GM19324 (cell line): ENCODE measurements at regions not wholly inside any gene's neighbourhood (a gene's known extent, or its start where the extent isn't known, plus 50 kb on each side); places are given as distances from the start of the nearest gene placed in this dataset.
A peak's percentile ranks its signal among the peaks of the same experiment; 100 is the strongest.
"Not testable (repeated sequence)": the region's sequence is repeated elsewhere in the genome, so short reads cannot be mapped to it uniquely, and the experiment has no call there.

Experiments used
- ATAC-seq: cut with Tn5 transposase; IDR thresholded peaks from one replicate; pipeline ENCODE4 v1.9.1; 2021; ENCODE audit warnings: mild to moderate bottlenecking, moderate library complexity; ENCODE audit not compliant: unreplicated experiment, low FRiP score

DNA sequence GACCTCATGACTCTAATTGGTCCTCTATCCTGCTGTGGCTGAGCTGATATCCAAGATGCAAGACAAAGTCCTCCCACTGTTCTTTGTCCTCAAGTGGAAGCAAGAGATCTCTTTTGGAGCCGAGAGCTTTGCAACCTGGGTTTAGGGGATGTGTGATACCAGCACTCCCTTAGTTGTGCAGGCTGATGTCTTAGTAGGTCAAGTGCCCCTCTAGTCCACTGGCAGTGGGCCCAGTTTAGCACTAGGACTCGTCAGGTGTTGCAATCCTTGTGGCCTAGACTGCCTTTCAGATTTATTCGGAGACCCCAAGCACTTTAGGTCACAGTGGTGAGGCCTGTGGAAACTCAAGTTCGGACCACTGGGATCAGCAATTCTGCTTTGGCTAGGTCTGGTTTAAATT lies 64.0 kb downstream of the GPRASP3 start:
- no peak for ATAC-seq

- no peak for ATAC-seq
These were observed 66.7 kb downstream of the GPRASP3 start for GRCh38 chrX:102787283-102787682.

DNA sequence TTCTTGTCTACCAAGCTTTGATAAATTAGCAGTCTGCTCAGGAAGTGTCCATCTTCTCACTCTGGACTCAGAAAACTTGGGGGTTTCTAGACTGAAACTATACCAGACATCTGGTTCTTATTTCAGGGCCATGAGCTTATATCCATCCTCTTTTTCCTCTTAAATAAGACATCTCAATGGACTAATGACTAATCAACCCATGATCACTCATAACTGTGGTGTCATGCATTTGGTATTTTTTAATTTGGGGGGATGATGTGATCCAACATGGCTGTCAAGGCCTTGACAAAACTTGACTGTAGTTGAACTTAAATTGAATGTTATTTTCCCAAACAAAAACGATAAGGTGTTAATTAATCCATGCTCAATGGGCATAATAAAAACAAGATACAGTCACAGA lies 87.8 kb downstream of the GPRASP3 start:
- no peak for ATAC-seq

DNA sequence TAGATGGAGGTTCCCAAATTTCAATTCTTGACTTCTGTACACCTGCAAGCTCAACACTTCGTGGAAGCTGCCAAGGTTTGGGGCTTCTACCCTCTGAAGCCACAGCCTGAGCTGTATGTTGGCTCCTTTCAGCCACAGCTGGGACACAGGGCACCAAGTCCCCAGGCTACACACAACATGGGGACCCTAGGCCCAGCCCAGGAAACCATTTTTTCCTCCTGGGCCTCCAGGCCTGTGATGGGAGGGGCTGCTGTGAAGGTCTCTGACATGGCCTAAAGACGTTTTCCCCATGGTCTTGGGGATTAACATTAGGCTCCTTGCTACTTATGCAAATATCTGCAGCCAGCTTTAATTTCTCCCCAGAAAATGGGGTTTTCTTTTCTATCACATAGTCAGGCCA lies 97.7 kb downstream of the GPRASP3 start:
- ATAC-seq, result not testable (repeated sequence)

GRCh38 chrX:102832661-102833060 lies 104.4 kb upstream of the RAB40AL start:
- ATAC-seq, result no peak

GRCh38 chrX:102833136-102833535 lies 103.9 kb upstream of the RAB40AL start:
- ATAC-seq, result no peak

DNA sequence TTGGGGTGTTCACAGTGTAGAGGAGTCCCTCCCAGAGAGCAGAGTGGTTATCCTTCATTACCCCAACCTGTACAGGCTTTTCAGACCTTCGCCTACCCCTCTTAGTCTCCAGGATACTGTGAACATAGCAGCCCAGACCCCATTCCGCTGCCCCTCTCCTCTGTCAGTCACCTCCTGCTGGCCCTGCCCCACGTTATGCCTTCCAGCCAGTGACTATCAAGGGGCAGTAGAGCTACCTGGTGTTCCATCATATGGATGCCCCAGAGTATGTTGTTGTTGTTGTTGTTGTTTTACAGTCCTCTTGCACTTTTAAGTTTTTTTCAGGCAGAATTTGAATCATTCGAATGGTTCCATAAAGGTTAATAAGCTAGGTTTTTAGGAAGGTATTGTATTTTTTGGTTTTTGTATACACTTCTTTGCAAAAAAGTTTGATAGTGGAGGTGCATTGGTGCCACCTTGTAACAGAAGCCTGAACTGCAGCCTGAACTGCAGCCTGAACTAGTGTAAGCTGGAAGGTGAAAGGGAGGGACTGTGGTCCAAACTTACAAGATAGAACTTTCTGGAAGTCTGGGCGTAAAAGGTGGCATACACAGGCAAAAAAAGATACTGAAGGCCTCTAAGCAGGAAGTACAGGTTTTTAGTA lies 101.4 kb upstream of the RAB40AL start:
- no peak for ATAC-seq

GRCh38 chrX:102837847-102838246 lies 99.2 kb upstream of the RAB40AL start:
- ATAC-seq, result no peak

DNA sequence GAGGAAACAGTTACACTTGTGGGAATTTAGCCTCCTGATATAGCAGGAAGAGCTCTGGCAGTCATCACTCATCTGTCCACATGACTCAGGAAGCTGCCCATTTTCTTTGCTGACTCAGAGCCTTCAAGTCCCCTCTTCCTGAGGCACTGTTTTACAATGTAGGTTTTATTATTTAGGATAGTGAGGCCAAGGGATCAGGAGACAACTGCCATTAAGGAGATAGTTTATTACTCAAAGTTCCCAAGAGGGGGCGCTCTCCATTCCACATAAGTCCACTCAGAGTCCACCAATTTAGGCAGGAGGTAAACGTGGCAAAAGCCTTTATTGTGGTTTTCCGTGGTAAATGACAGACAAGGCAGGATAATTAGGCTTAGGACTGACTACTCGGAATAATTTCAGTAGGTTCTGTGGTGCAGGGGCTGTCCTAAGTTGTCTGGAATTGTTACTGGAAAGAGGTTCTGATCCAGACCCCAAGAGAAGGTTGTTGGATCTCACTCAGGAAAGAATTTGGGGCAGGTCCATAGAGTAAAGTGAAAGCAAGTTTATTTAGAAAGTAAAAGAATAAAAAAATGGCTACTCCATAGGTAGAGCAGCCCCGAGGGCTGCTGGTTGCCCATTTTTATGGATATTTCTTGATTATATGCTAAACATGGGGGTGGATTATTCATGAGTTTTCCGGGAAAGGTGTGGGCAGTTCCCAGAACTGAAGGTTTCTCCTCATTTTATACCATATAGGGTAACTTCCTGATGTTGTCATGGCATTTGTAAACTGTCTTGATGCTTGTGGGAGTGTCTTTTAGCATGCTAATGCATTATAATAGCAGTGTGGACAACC lies 96.0 kb upstream of the RAB40AL start:
- no peak for ATAC-seq

DNA sequence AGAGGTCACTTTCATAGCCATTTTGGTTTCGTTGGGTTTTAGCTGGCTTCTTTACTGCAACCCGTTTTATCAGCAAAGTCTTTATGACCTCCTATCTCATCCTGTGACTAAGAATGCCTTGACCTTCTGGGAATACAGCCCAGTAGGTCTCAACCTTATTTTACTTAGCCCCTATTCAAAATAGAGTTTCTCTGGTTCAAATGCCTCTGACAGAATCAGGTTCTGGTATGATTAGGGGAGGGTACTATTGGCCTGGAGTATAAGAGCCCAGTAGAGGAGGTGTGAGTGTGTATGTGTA lies 95.4 kb upstream of the RAB40AL start:
- no peak for ATAC-seq

DNA sequence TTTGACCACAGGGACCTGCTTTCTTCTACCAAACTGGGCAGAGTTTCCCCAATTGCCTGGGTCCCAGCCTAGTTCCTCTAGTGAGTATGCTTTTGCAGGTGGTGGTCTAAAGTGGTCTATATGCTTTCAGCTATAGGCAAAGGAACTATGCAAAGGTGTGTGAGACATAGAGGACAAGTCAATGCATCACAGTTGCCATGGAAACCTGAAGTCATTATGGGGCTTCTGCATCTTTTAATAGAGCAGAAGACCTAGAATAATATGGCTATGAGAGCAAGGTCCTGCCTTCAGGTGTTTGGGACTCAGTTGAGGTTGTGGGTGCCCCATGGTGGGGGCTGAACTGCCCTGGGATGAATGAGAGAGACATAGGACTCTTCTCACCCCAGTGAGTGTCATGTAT lies 92.1 kb upstream of the RAB40AL start:
- no peak for ATAC-seq

GRCh38 chrX:102846544-102847236 lies 90.4 kb upstream of the RAB40AL start:
- ATAC-seq, result no peak

- no peak for ATAC-seq
These were observed 89.7 kb upstream of the RAB40AL start for GRCh38 chrX:102847362-102847761.

- no peak for ATAC-seq
These were observed 87.7 kb upstream of the RAB40AL start for GRCh38 chrX:102849396-102849795.

- not testable (repeated sequence) for ATAC-seq
These were observed 78.1 kb upstream of the RAB40AL start for GRCh38 chrX:102858826-102859549.

DNA sequence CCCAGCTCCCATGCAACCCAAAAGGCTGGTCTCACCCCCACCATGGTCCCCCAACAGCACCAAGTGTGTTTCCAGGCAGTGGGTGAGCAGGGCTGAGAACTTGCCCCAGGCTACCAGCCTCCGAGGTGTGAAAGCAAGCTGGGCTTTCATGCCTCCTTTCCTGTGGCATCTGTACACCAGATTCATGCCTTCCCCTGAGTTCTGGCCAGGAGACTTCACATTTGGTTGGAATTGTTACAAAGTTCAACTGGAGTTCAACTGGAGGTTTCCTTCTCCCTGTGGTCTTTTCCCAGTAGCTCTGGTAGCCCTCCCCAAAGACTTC lies 77.6 kb upstream of the RAB40AL start:
- ATAC-seq, result no peak

DNA sequence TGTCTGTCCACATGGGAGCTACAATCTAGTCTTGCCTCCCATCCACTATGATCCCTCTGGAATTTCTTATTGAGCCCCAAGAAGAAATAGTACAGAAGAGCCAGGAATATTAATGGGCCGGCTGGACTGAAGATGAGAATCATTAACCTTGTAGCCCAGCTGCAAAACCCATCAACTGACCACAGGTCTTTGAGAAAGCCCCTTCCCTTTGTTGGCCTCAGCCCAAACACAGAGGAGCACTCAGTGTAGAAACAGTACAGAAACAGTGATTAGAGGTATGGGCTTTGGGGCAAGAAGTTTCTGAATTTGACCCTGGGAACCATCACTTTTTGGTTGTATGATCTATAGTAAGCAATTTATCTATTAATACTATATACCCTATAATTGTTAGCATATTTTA lies 76.8 kb upstream of the RAB40AL start:
- ATAC-seq, result no peak

- ATAC-seq, result peak; percentile 84
These were observed 73.3 kb upstream of the RAB40AL start for GRCh38 chrX:102863735-102864134.

DNA sequence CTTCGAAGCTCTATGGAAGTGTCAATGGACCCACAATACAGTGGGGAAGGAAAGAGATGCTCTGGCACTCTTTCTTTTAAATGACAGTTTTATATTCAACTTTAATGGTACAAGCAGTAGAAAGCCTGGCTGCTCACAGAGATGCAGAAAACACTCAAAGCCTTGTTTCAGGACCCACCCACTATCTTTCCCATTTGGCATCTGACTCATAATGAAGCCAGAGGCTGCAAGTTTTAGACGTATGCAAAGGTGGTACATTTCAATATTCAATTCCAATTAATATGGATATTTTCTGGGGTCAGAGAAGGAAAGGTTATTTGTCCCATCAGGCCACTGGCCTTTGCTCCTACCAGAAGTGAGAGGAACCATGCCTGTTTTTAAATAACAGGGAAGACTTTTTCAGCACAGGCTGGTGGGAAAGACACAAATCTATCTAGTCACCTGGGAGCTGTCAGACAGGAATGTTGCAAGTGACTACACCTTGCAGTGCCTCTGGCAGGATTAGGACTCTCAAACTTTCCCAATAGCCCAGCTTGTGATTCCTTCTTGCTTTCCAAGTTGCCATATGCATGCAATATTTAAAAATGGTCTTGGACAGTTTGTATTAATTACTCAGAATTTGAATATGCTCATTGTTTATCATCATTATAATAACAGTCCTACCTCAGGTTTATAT lies 70.0 kb upstream of the RAB40AL start:
- ATAC-seq, result no peak

GRCh38 chrX:102883491-102883890 lies 53.6 kb upstream of the RAB40AL start:
- ATAC-seq, result no peak
